BJ (cell line): ENCODE measurements at regions not wholly inside any gene's neighbourhood (a gene's known extent, or its start where the extent isn't known, plus 50 kb on each side); places are given as distances from the start of the nearest gene placed in this dataset.

Experiments
- CTCF ChIA-PET: fragments of 350-600 bp; formaldehyde crosslinking; extraction: SDS; loops from one replicate; lab custom pipeline; 2021; ENCODE audit warnings: antibody characterized with exemption, inconsistent platforms; lab: Yijun Ruan, JAX
- POLR2A ChIA-PET: fragments of 300-600 bp; sonication (Branson Sonifier 250); formaldehyde crosslinking; extraction: SDS; loops from one replicate; lab custom pipeline; 2021; ENCODE audit warnings: antibody characterized with exemption; lab: Charles Lee
- DNase-seq: peaks from one replicate; pipeline ENCODE4 v3.0.0-alpha.2; 2011; ENCODE audit warnings: low read depth
- H3K27me3 ChIP-seq: 2 replicates; pipeline ENCODE4 v1.6.0; 2011; ENCODE audit warnings: low read length; ENCODE audit not compliant: control insufficient read depth, insufficient read depth
- H3K36me3 ChIP-seq: 2 replicates; pipeline ENCODE4 v1.5.1; 2011; ENCODE audit warnings: low read length; ENCODE audit not compliant: control insufficient read depth, insufficient read depth
- H3K4me3 ChIP-seq: 2 replicates; pipeline ENCODE4 v1.5.1; 2011; ENCODE audit warnings: low read depth, mild to moderate bottlenecking, control low read depth, low read length
- TF ChIP-seq, protein P1 (sequence below): IDR thresholded peaks from 2 replicates; pipeline ENCODE4 v1.5.1; 2011; ENCODE audit warnings: low read depth, mild to moderate bottlenecking, control low read depth, inconsistent platforms, low read length, moderate library complexity; ENCODE audit not compliant: insufficient read depth

DNA sequence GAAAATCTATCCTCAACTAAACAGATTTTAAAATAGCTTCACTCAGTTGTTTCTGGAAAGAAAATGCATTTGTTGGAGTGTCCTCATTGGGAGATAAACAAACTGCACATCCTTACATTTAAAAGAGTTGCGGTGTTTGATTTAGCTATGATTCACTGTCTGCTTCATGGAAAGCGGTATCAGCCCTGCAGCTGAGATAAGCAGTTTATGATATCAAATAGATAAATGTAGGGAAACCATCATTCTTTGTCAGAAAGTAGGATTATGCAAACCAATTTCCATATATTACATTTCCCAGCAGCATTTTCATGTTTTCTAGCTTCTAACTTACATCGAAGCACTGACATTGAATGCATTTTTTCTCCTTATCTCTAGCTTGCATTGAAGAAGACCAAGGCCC is 698.9 kb downstream of the DIPK2A start:
- TF ChIP-seq, protein P1, sequence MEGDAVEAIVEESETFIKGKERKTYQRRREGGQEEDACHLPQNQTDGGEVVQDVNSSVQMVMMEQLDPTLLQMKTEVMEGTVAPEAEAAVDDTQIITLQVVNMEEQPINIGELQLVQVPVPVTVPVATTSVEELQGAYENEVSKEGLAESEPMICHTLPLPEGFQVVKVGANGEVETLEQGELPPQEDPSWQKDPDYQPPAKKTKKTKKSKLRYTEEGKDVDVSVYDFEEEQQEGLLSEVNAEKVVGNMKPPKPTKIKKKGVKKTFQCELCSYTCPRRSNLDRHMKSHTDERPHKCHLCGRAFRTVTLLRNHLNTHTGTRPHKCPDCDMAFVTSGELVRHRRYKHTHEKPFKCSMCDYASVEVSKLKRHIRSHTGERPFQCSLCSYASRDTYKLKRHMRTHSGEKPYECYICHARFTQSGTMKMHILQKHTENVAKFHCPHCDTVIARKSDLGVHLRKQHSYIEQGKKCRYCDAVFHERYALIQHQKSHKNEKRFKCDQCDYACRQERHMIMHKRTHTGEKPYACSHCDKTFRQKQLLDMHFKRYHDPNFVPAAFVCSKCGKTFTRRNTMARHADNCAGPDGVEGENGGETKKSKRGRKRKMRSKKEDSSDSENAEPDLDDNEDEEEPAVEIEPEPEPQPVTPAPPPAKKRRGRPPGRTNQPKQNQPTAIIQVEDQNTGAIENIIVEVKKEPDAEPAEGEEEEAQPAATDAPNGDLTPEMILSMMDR: no peak
- POLR2A ChIA-PET: no interaction called here
- DNase-seq: no peak
- no peaks in the 10 kb centered on the region for H3K27me3 ChIP-seq
- CTCF ChIA-PET: no interaction called here
- no peak overlapping the region for H3K4me3 ChIP-seq
- no peaks in the 10 kb centered on the region for H3K36me3 ChIP-seq

DNA sequence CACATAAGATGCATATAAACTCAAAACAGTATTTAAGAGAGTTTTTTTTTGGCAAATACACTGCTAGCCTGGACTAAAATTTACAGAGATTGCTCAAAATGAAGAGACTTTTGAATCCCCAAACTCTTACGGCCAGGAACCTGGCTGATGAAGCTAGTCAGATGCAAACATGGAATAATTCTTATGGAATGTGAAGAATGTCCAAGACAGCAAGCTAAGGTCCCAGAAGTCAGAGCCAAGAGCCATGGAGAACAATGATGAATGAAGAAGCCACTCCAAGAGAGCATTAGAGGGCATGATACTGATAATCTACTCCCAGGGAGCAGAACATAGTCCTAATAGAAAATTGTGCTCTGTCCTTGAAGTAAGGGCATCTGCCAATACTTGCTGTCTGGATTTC is 705.5 kb downstream of the DIPK2A start:
- no peak for DNase-seq
- POLR2A ChIA-PET: no interaction called here
- CTCF ChIA-PET: no interaction called here

DNA sequence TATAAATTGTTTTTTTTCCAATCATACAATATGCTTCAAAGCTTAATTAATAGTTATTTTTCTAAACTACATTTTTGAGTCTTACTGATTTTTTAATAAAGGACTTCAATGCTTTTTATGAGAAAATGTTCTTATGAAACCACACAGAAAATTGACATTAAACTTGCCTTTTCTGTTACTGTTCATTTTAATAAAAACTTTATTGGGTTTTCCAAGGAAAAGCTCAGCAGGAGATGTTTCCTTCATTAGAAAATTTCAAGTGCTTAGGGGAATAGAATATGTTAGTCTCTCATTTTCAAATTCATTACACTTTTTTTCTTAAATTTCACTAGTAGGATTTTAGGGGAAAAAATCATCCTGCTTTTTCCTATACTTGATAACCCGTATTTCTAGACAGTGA is 711.4 kb downstream of the DIPK2A start:
- POLR2A ChIA-PET: no interaction called here
- no peak for DNase-seq
- TF ChIP-seq, protein P1: no peak
- H3K4me3 ChIP-seq: no peak overlapping the region
- H3K27me3 ChIP-seq: no peaks in the 10 kb centered on the region
- CTCF ChIA-PET: no interaction called here
- no peaks in the 10 kb centered on the region for H3K36me3 ChIP-seq

More for the DNA sequence above, 705.5 kb downstream of the DIPK2A start:
- no peaks in the 10 kb centered on the region for H3K27me3 ChIP-seq
- no peak overlapping the region for H3K4me3 ChIP-seq
- TF ChIP-seq, protein P1: no peak
- H3K36me3 ChIP-seq: no peaks in the 10 kb centered on the region

DNA sequence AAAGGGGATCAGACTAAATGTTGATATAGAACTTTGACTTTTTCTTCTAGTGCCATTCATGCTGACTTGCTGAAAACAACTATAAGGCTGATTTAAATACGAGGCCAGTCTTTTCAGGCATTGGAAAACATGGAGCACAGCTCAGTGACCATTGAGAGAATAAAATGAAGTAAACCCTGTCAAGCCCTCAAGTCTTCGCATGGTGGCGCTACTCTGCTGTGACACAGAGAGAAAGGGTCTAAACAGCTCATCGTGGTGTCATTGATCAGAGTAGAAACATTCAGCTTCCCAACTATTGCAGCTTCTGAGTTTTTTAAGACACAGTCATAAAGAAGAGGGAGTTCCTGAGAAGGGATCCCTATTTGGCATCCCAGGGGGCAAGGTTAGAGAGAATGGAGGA is 716.2 kb downstream of the DIPK2A start:
- CTCF ChIA-PET: no interaction called here
- TF ChIP-seq, protein P1: 0 out of 2 replicates have a peak, but pooled peaks have one; percentile 9
- no peak for DNase-seq
- Histone ChIP-seq H3K36me3 (no peaks in the 10 kb centered on the region), H3K27me3 (no peaks in the 10 kb centered on the region), H3K4me3 (no peak overlapping the region)
- POLR2A ChIA-PET: no interaction called here

DNA sequence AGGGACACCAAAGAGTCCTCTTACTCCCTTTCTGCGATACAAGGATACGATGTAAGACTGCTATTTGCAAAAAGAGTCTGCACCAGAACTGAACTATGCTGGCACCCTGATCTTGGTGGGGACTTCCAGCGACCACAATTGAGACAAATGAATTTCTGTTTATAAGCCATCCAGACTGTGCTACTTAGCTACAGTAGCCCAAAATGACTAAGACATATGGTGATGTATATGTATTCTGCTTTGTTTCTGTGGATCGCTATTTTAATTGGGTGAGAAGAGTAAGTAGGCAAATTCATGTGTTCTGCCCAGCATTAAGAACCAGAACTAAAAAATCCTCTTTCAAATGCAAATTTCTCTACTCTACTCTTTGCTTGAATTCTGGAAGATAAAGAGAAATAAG is 720.9 kb downstream of the DIPK2A start:
- Histone ChIP-seq H3K4me3 (no peak overlapping the region), H3K27me3 (no peaks in the 10 kb centered on the region), H3K36me3 (no peaks in the 10 kb centered on the region)
- ChIA-PET CTCF (no interaction called here), POLR2A (no interaction called here)
- TF ChIP-seq, protein P1: no peak
- DNase-seq: no peak
